SH-SY5Y (cell line): ENCODE measurements at regions not wholly inside any gene's neighbourhood (a gene's known extent, or its start where the extent isn't known, plus 50 kb on each side); places are given as distances from the start of the nearest gene placed in this dataset.

ENCODE experiments used
- GATA2 ChIP-seq: IDR thresholded peaks from 2 replicates; pipeline ENCODE4 v1.6.1; 2011; ENCODE audit warnings: mild to moderate bottlenecking, low read depth, low read length
- GATA3 ChIP-seq: IDR thresholded peaks from 2 replicates; pipeline ENCODE4 v1.6.1; 2011; ENCODE audit warnings: low read depth, mild to moderate bottlenecking, low read length, moderate library complexity

DNA sequence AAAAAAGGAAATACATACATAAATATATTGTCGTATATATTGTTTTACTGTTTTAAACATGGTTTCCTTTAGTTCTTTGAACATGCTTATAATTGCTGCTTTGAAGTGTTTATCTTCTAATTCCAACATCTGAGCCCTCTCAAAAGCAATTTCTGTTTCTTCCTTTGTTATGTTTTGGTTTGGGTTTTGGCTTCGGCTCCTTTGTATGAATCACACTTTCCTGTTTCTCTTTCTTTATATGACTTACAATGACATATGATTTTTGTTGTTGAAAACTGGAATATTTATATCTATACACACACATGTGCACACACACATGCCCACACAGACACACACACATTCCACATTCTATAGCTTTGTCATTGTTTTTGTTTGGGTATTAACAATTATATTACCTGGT lies 1206.7 kb downstream of the CDH12 start:
- TF ChIP-seq GATA2 (no peak), GATA3 (no peak)
